ENCODE measurements at regions not wholly inside any gene's neighbourhood (a gene's known extent, or its start where the extent isn't known, plus 50 kb on each side); places are given as distances from the start of the nearest gene placed in this dataset.
"Not testable (repeated sequence)": the region's sequence is repeated elsewhere in the genome, so short reads cannot be mapped to it uniquely, and the experiment has no call there.

- H3K4me3 ChIP-seq (ENCODE audit: low read length) = no peak overlapping the region
- H3K9me3 ChIP-seq (replicated peaks; ENCODE audit: control insufficient read depth, low read depth, low read length) = no peaks in the 10 kb centered on the region
- H3K27ac ChIP-seq (ENCODE audit: low read length) = no peak overlapping the region
- no CpG with 5 or more reads among the region's 4 CpGs for WGBS (ENCODE audit: insufficient coverage)
- H3K4me1 ChIP-seq (ENCODE audit: control insufficient read depth, insufficient read depth, low read length) = peaks cover 29% of the 10 kb centered on the region
- H3K27me3 ChIP-seq (ENCODE audit: control insufficient read depth, insufficient read depth, low read length) = no peaks in the 10 kb centered on the region
- H3K36me3 ChIP-seq (ENCODE audit: control insufficient read depth, insufficient read depth, low read length) = no peaks in the 10 kb centered on the region
- no peak for DNase-seq
These were observed 120.6 kb upstream of the CDH5 start for GRCh38 chr16:66245868-66246267.

- Histone ChIP-seq H3K9me3 (replicated peaks; ENCODE audit: control insufficient read depth, low read depth, low read length) (no peaks in the 10 kb centered on the region), H3K4me1 (ENCODE audit: control insufficient read depth, insufficient read depth, low read length) (peaks cover 31% of the 10 kb centered on the region), H3K36me3 (ENCODE audit: control insufficient read depth, insufficient read depth, low read length) (no peaks in the 10 kb centered on the region), H3K4me3 (ENCODE audit: low read length) (no peak overlapping the region), H3K27ac (ENCODE audit: low read length) (no peak overlapping the region), H3K27me3 (ENCODE audit: control insufficient read depth, insufficient read depth, low read length) (no peaks in the 10 kb centered on the region)
- WGBS (ENCODE audit: insufficient coverage) = 92% methylated on average over 6 of the region's 8 CpGs
- no peak for DNase-seq
These were observed 121.4 kb upstream of the CDH5 start for GRCh38 chr16:66245072-66245471.

DNA sequence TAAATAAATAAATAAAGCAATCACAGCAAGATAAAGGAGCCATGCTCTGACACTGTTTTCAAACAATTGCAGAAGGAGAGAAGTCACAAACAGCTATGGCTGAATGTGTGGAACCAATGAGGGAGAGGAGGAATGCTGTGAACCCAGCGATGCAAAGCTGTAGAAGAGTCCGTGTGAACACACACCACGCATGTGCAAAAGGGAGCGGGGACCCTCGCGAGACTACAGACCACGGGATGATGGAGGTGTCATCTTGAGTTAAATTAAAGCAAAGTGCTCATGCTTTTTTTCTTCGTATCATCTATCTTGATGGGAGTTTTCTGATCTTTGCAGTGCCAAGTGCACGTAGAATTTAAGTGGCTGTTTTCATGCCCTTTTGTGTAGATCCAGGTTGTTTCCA, 123.8 kb upstream of the CDH5 start:
- 94% methylated on average over 5 of the region's 9 CpGs for WGBS (ENCODE audit: insufficient coverage)
- no peaks in the 10 kb centered on the region for H3K27me3 ChIP-seq (ENCODE audit: control insufficient read depth, insufficient read depth, low read length)
- no peak overlapping the region for H3K27ac ChIP-seq (ENCODE audit: low read length)
- no peaks in the 10 kb centered on the region for H3K36me3 ChIP-seq (ENCODE audit: control insufficient read depth, insufficient read depth, low read length)
- peaks cover 26% of the 10 kb centered on the region for H3K4me1 ChIP-seq (ENCODE audit: control insufficient read depth, insufficient read depth, low read length)
- peaks cover 2% of the 10 kb centered on the region for H3K9me3 ChIP-seq (replicated peaks; ENCODE audit: control insufficient read depth, low read depth, low read length)
- DNase-seq = no peak
- H3K4me3 ChIP-seq (ENCODE audit: low read length) = no peak overlapping the region

DNA sequence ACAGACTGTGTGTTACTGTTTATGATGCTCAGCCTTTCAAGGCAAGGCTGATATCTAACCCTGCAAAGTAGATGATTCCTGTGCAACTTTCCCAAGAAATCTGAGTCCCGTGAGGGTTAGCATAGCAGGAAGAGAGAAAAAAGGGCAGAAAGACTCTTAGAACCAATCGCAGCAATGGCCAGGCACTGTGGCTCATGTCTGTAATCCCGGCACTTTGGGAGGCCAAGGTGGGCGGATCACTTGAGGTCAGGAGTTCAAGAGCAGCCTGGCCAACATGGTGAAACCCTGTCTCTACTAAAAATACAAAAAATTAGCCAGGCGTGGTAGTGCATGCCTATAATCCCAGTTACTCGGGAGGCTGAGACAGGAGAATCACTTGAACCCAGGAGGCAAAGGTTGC, 124.3 kb upstream of the CDH5 start:
- H3K9me3 ChIP-seq (replicated peaks; ENCODE audit: control insufficient read depth, low read depth, low read length); H3K27ac ChIP-seq (ENCODE audit: low read length); H3K36me3 ChIP-seq (ENCODE audit: control insufficient read depth, insufficient read depth, low read length); H3K27me3 ChIP-seq (ENCODE audit: control insufficient read depth, insufficient read depth, low read length); H3K4me3 ChIP-seq (ENCODE audit: low read length); DNase-seq: not testable (repeated sequence)
- 39% methylated on average over 2 of the region's 6 CpGs for WGBS (ENCODE audit: insufficient coverage)
- peaks cover 23% of the 10 kb centered on the region for H3K4me1 ChIP-seq (ENCODE audit: control insufficient read depth, insufficient read depth, low read length)

DNA sequence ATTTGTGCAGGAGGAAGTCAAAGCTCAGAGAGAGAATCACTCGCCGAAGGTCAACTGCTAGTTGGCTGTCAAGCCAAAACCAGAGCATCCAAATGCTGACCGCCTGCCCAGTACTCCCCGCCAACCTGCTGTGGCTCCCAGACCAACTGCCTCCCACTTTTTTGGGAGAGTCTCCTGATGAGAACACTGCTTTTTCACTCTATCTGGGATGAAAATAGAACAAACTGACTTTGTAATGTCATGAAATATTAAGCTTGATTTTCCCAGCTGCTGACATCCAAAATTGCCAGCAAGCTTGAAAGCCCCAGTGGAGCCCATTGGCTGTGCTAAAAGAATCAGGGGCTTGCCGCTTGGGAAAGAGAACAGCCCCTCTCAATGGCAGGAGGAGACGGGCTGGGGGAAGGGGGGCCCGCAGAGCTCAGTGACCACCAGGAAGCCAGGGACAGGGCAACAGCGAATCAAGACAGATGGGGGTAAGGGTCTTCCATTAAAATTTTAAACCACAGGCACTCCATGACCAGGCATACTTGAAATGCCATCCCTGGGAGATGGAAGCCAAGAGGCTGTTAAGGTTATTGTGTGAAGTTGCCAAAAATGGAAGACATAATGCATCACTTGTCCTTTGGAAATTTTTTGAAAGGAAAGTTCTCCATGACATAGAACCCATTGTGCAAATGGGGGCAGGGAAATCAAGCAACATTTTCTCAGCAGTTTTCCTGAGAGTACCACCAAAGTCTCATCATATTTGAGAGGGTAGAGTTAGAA, 125.7 kb upstream of the CDH5 start:
- DNase-seq = peak; percentile 71

DNA sequence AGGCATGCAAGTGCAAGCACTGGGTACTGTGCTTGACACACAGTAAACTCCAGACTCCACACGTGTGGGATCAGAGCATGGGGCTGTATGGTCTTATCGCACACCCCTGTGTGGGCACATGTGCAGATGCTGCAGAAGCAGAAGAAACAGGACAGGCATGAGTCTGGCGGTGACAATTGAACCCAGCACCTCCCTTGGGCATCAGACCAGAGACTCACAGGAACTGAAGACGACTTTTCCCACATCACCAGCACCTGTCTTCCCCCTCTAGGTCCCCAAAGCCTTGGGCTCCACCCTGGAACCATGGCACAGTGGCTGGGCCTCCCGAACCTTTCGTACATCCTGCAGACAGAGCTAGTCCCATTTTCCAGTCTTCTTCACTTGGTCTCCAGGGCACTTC, 126.4 kb upstream of the CDH5 start:
- Histone ChIP-seq H3K27ac (ENCODE audit: low read length) (no peak overlapping the region), H3K36me3 (ENCODE audit: control insufficient read depth, insufficient read depth, low read length) (no peaks in the 10 kb centered on the region), H3K4me3 (ENCODE audit: low read length) (no peak overlapping the region), H3K4me1 (ENCODE audit: control insufficient read depth, insufficient read depth, low read length) (peaks cover 12% of the 10 kb centered on the region), H3K27me3 (ENCODE audit: control insufficient read depth, insufficient read depth, low read length) (no peaks in the 10 kb centered on the region), H3K9me3 (replicated peaks; ENCODE audit: control insufficient read depth, low read depth, low read length) (peaks cover 2% of the 10 kb centered on the region)
- WGBS (ENCODE audit: insufficient coverage) = 92% methylated on average over 6 of the region's 6 CpGs
- DNase-seq = no peak

More for the DNA sequence above, 125.7 kb upstream of the CDH5 start:
- Histone ChIP-seq H3K9me3 (replicated peaks; ENCODE audit: control insufficient read depth, low read depth, low read length) (peaks cover 2% of the 10 kb centered on the region), H3K27ac (ENCODE audit: low read length) (peak overlapping the region; percentile 25), H3K4me1 (ENCODE audit: control insufficient read depth, insufficient read depth, low read length) (peaks cover 18% of the 10 kb centered on the region), H3K36me3 (ENCODE audit: control insufficient read depth, insufficient read depth, low read length) (no peaks in the 10 kb centered on the region), H3K4me3 (ENCODE audit: low read length) (no peak overlapping the region), H3K27me3 (ENCODE audit: control insufficient read depth, insufficient read depth, low read length) (no peaks in the 10 kb centered on the region)
- WGBS (ENCODE audit: insufficient coverage) = 45% methylated on average over 4 of the region's 8 CpGs

- no peaks in the 10 kb centered on the region for H3K36me3 ChIP-seq (ENCODE audit: control insufficient read depth, insufficient read depth, low read length)
- no peak for DNase-seq
- H3K27me3 ChIP-seq (ENCODE audit: control insufficient read depth, insufficient read depth, low read length) = no peaks in the 10 kb centered on the region
- H3K4me1 ChIP-seq (ENCODE audit: control insufficient read depth, insufficient read depth, low read length) = peaks cover 11% of the 10 kb centered on the region
- no peak overlapping the region for H3K27ac ChIP-seq (ENCODE audit: low read length)
- H3K4me3 ChIP-seq (ENCODE audit: low read length) = no peak overlapping the region
- peaks cover 2% of the 10 kb centered on the region for H3K9me3 ChIP-seq (replicated peaks; ENCODE audit: control insufficient read depth, low read depth, low read length)
- no CpG with 5 or more reads among the region's 1 CpG for whole genome bisulfite sequencing (ENCODE audit: insufficient coverage)
These were observed 127.8 kb upstream of the CDH5 start for GRCh38 chr16:66238696-66239095.

- Histone ChIP-seq H3K4me3 (ENCODE audit: low read length) (no peak overlapping the region), H3K27me3 (ENCODE audit: control insufficient read depth, insufficient read depth, low read length) (no peaks in the 10 kb centered on the region), H3K9me3 (replicated peaks; ENCODE audit: control insufficient read depth, low read depth, low read length) (peaks cover 2% of the 10 kb centered on the region), H3K4me1 (ENCODE audit: control insufficient read depth, insufficient read depth, low read length) (peaks cover 16% of the 10 kb centered on the region), H3K27ac (ENCODE audit: low read length) (no peak overlapping the region), H3K36me3 (ENCODE audit: control insufficient read depth, insufficient read depth, low read length) (no peaks in the 10 kb centered on the region)
- WGBS (ENCODE audit: insufficient coverage) = 81% methylated on average over 11 of the region's 12 CpGs
- DNase-seq = no peak
These were observed 130.2 kb upstream of the CDH5 start for GRCh38 chr16:66236301-66236700.

GRCh38 chr16:66231452-66232160, 134.9 kb upstream of the CDH5 start:
- Histone ChIP-seq H3K27me3 (ENCODE audit: control insufficient read depth, insufficient read depth, low read length) (no peaks in the 10 kb centered on the region), H3K36me3 (ENCODE audit: control insufficient read depth, insufficient read depth, low read length) (no peaks in the 10 kb centered on the region), H3K9me3 (replicated peaks; ENCODE audit: control insufficient read depth, low read depth, low read length) (no peaks in the 10 kb centered on the region), H3K4me3 (ENCODE audit: low read length) (no peak overlapping the region), H3K4me1 (ENCODE audit: control insufficient read depth, insufficient read depth, low read length) (peaks cover 13% of the 10 kb centered on the region), H3K27ac (ENCODE audit: low read length) (no peak overlapping the region)
- no peak for DNase-seq
- 39% methylated on average over 7 of the region's 9 CpGs for WGBS (ENCODE audit: insufficient coverage)

GRCh38 chr16:66229651-66230050, 136.8 kb upstream of the CDH5 start:
- WGBS (ENCODE audit: insufficient coverage) = no CpG with 5 or more reads among the region's 4 CpGs
- DNase-seq = no peak

More at GRCh38 chr16:66229651-66230050, 136.8 kb upstream of the CDH5 start:
- Histone ChIP-seq H3K4me1 (ENCODE audit: control insufficient read depth, insufficient read depth, low read length) (peaks cover 14% of the 10 kb centered on the region), H3K9me3 (replicated peaks; ENCODE audit: control insufficient read depth, low read depth, low read length) (no peaks in the 10 kb centered on the region), H3K27me3 (ENCODE audit: control insufficient read depth, insufficient read depth, low read length) (no peaks in the 10 kb centered on the region), H3K4me3 (ENCODE audit: low read length) (no peak overlapping the region), H3K36me3 (ENCODE audit: control insufficient read depth, insufficient read depth, low read length) (no peaks in the 10 kb centered on the region), H3K27ac (ENCODE audit: low read length) (no peak overlapping the region)

Data from muscle of leg (tissue), 3 donors.